ENCODE measurements at regions not wholly inside any gene's neighbourhood (a gene's known extent, or its start where the extent isn't known, plus 50 kb on each side); places are given as distances from the start of the nearest gene placed in this dataset.

DNA sequence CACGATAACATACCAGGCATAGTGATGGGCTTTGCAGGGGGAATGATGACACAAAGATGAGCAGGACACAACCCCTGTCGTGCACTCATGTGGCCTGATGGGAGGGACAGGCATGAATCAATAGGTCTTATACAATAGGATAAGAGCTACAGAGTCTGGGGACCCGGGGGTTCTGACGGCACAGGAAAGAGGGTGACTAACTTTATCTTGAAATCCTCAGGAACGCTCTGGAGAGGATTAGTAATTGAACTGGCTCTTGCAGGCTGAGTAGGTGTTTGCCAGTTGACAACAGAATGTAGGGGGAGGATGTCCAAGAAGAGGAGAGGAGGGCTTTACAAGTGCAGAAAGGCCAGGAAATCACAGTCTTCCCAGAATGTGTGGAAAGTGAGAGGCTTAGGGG lies 219.9 kb upstream of the ECI2 start:
- TF ChIP-seq POLR2A (IDR thresholded peaks at IDR 0.05) (no peak), EP300 (IDR thresholded peaks at IDR 0.05) (no peak), POLR2AphosphoS5 (IDR thresholded peaks at IDR 0.05) (no peak)
- TF ChIP-seq, protein P1, sequence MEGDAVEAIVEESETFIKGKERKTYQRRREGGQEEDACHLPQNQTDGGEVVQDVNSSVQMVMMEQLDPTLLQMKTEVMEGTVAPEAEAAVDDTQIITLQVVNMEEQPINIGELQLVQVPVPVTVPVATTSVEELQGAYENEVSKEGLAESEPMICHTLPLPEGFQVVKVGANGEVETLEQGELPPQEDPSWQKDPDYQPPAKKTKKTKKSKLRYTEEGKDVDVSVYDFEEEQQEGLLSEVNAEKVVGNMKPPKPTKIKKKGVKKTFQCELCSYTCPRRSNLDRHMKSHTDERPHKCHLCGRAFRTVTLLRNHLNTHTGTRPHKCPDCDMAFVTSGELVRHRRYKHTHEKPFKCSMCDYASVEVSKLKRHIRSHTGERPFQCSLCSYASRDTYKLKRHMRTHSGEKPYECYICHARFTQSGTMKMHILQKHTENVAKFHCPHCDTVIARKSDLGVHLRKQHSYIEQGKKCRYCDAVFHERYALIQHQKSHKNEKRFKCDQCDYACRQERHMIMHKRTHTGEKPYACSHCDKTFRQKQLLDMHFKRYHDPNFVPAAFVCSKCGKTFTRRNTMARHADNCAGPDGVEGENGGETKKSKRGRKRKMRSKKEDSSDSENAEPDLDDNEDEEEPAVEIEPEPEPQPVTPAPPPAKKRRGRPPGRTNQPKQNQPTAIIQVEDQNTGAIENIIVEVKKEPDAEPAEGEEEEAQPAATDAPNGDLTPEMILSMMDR (IDR thresholded peaks at IDR 0.05), result no peak

Data from gastroesophageal sphincter (tissue), 3 donors.